Natural killer cell (primary cell): ENCODE measurements at regions not wholly inside any gene's neighbourhood (a gene's known extent, or its start where the extent isn't known, plus 50 kb on each side); places are given as distances from the start of the nearest gene placed in this dataset.

ENCODE experiments used
- ATAC-seq, 3 donors: fragments of 150-1000 bp in 2 of 3; fragments of 200-7000 bp in 1 of 3; cut with Tn5 transposase; 1 replicate in 1 of 3; 2 replicates in 2 of 3; pipeline ENCODE4 v1.10.0; 2021; ENCODE audit warnings: mild to moderate bottlenecking in 2 of 3, moderate library complexity in 2 of 3
- DNase-seq, 2 donors: peaks; one replicate each; pipeline versions ENCODE4 v3.0.0 to v3.0.0-alpha.2; 2013 to 2021; ENCODE audit warnings: mixed read lengths in 1 of 2
- H3K27ac ChIP-seq: one replicate; pipeline ENCODE4 v1.5.1; 2013; ENCODE audit warnings: mild to moderate bottlenecking, low read length
- H3K27me3 ChIP-seq: one replicate; pipeline ENCODE4 v1.6.1; 2013; ENCODE audit warnings: low read length; ENCODE audit not compliant: control insufficient read depth, insufficient read depth
- H3K36me3 ChIP-seq: one replicate; pipeline ENCODE4 v1.6.1; 2013; ENCODE audit warnings: low read length; ENCODE audit not compliant: control insufficient read depth, insufficient read depth
- H3K4me1 ChIP-seq: one replicate; pipeline ENCODE4 v1.6.1; 2013; ENCODE audit warnings: low read length; ENCODE audit not compliant: control insufficient read depth, insufficient read depth
- H3K4me3 ChIP-seq: one replicate; pipeline ENCODE4 v1.5.1; 2013; ENCODE audit warnings: low read length
- H3K9me3 ChIP-seq: one replicate; pipeline ENCODE4 v1.6.1; 2013; ENCODE audit warnings: low read length; ENCODE audit not compliant: control insufficient read depth, insufficient read depth
- H3K27ac Mint-ChIP-seq, 2 donors: one replicate each; pipeline ENCODE4 v1.8.0; 2022; ENCODE audit warnings: mild to moderate bottlenecking in 2 of 2, mixed read lengths in 2 of 2, moderate library complexity in 1 of 2
- H3K27me3 Mint-ChIP-seq, 2 donors: one replicate each; pipeline ENCODE4 v1.8.0; 2022; ENCODE audit warnings: low read depth in 2 of 2, mixed read lengths in 2 of 2
- H3K36me3 Mint-ChIP-seq: one replicate; pipeline ENCODE4 v1.8.0; 2022; ENCODE audit warnings: mixed read lengths
- H3K4me1 Mint-ChIP-seq, 2 donors: one replicate each; pipeline ENCODE4 v1.8.0; 2022; ENCODE audit warnings: mixed read lengths in 2 of 2
- H3K4me3 Mint-ChIP-seq: one replicate; pipeline ENCODE4 v1.8.0; 2022; ENCODE audit warnings: mild to moderate bottlenecking, moderate library complexity, mixed read lengths
- H3K9me3 Mint-ChIP-seq, 2 donors: one replicate each; pipeline ENCODE4 v1.8.0; 2022; ENCODE audit warnings: mixed read lengths in 2 of 2
- WGBS: methylation state at CpG from one replicate; pipeline ENCODE4 v1.1.7; 2013; ENCODE audit warnings: missing lambda C conversion rate; ENCODE audit not compliant: insufficient coverage; 5-methylcytosine and 5-hydroxymethylcytosine counted together
- intact Hi-C: fragments of 100-400 bp; cut with micrococcal nuclease; formaldehyde crosslinking; loops from one replicate; pipeline ENCODE4 v1.14.2; 2022
- TF ChIP-seq, protein P1 (sequence below): fragments of 200-600 bp; IDR thresholded peaks from one replicate; pipeline ENCODE4 v1.8.0; 2022; ENCODE audit warnings: antibody characterized with exemption

DNA sequence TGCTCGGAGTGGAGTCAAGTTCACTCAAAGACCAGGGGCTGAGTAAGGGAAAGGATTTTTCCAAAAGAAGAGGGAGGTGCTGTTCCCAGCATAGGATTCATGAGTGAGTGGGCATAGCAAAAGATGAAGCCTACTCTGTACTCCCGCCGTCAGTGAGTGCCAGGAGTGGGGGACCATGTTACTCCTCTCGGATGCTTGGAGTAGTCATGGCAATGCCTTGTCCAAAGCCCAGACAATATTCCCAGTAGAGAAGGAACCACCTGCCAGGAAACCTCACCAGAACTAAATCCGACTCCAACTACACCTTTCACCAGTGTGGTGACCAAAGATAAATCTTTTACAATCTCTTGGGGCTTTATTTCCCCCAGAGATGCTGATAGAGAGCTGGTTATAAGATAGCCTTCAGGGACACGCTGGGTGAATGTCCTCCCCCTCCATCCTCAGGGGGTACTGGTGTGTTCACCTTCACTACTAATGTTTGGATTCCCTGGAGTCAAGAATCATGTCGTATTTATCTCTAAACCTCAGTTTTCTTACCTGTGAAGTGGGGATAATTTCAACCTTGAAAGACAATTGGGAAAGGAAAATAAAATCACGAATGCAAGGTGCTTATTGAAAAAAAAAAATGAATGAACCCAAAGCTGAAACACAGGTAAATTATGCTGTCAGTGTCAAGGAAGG, 165.2 kb downstream of the NSG2 start:
- TF ChIP-seq, protein P1, sequence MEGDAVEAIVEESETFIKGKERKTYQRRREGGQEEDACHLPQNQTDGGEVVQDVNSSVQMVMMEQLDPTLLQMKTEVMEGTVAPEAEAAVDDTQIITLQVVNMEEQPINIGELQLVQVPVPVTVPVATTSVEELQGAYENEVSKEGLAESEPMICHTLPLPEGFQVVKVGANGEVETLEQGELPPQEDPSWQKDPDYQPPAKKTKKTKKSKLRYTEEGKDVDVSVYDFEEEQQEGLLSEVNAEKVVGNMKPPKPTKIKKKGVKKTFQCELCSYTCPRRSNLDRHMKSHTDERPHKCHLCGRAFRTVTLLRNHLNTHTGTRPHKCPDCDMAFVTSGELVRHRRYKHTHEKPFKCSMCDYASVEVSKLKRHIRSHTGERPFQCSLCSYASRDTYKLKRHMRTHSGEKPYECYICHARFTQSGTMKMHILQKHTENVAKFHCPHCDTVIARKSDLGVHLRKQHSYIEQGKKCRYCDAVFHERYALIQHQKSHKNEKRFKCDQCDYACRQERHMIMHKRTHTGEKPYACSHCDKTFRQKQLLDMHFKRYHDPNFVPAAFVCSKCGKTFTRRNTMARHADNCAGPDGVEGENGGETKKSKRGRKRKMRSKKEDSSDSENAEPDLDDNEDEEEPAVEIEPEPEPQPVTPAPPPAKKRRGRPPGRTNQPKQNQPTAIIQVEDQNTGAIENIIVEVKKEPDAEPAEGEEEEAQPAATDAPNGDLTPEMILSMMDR = no peak
- intact Hi-C loops = no loop called here
- Histone ChIP-seq H3K27me3 (no peaks in the 10 kb centered on the region), H3K9me3 (no peaks in the 10 kb centered on the region), H3K4me3 (no peak overlapping the region), H3K36me3 (no peaks in the 10 kb centered on the region), H3K27ac (no peak overlapping the region), H3K4me1 (no peaks in the 10 kb centered on the region)
- no peak overlapping the region for H3K4me3 Mint-ChIP-seq
- peaks cover 0 to 2% of the 10 kb centered on the region in 2 donors for H3K9me3 Mint-ChIP-seq
- peaks cover 0 to under 1% of the 10 kb centered on the region in 2 donors for H3K27me3 Mint-ChIP-seq
- H3K36me3 Mint-ChIP-seq = no peaks in the 10 kb centered on the region
- no peak overlapping the region for H3K27ac Mint-ChIP-seq
- no peak for DNase-seq
- no peaks in the 10 kb centered on the region for H3K4me1 Mint-ChIP-seq
- ATAC-seq = no peak
- 81% methylated on average over 5 of the region's 8 CpGs for WGBS

DNA sequence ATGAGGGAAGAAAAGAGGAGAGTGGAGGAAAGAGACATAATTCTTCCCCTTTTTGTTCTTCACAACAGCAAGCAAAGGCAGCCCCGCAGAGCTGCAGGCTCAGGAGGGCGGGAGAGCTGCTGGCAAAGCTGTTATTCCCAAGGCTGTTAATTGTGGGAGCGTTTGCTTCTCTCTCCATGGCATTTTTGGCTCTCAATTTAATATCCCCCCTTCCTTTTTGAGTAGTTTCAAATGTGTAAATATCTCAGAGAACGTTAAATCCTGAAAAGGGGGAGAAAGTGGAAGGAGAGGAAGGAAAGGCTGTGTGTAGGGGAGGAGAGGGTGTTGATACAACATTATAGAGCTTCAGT, 165.7 kb downstream of the NSG2 start:
- Histone ChIP-seq H3K36me3 (no peaks in the 10 kb centered on the region), H3K4me3 (no peak overlapping the region), H3K27me3 (no peaks in the 10 kb centered on the region), H3K9me3 (no peaks in the 10 kb centered on the region), H3K4me1 (no peaks in the 10 kb centered on the region), H3K27ac (no peak overlapping the region)
- Mint-ChIP-seq H3K4me3 (no peak overlapping the region), H3K27ac (no peak overlapping the region), H3K36me3 (no peaks in the 10 kb centered on the region), H3K9me3 (peaks cover 0 to 2% of the 10 kb centered on the region in 2 donors), H3K27me3 (peaks cover 0 to 3% of the 10 kb centered on the region in 2 donors), H3K4me1 (no peaks in the 10 kb centered on the region)
- intact Hi-C loops = no loop called here
- DNase-seq (no peak), ATAC-seq (no peak)
- WGBS = 33% methylated on average over 1 of the region's 4 CpGs
- TF ChIP-seq, protein P1 = no peak

DNA sequence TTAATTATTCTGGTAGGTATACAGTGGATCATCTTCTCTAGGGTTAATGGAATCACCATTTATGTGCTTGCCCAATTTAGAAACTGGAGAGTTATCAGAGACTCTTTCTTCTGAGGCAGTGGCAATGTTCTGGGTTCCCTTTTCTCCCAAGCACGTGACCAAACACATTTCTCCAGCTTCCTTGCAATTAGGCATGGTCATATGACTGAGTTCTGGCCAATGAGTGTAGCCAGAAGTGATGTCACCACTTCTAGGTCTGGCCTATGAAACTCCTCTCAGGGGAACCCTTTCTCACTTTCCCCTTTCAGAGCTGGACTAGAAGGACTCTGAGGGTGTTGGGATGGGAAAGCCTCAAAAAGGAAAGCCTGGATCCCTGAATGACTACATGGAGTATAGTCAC, 172.0 kb downstream of the NSG2 start:
- 43% methylated on average over 1 of the region's 1 CpG for WGBS
- no peak overlapping the region for H3K4me3 Mint-ChIP-seq
- Histone ChIP-seq H3K9me3 (no peaks in the 10 kb centered on the region), H3K27me3 (no peaks in the 10 kb centered on the region), H3K4me3 (no peak overlapping the region), H3K36me3 (no peaks in the 10 kb centered on the region), H3K27ac (no peak overlapping the region), H3K4me1 (no peaks in the 10 kb centered on the region)
- ATAC-seq (no peak), DNase-seq (no peak)
- TF ChIP-seq, protein P1 = no peak
- H3K27ac Mint-ChIP-seq = no peak overlapping the region
- peaks cover 3 to 5% of the 10 kb centered on the region in 2 donors for H3K27me3 Mint-ChIP-seq
- H3K36me3 Mint-ChIP-seq = no peaks in the 10 kb centered on the region
- no peaks in the 10 kb centered on the region for H3K4me1 Mint-ChIP-seq
- intact Hi-C loops = no loop called here
- H3K9me3 Mint-ChIP-seq = peaks cover 0 to under 1% of the 10 kb centered on the region in 2 donors

DNA sequence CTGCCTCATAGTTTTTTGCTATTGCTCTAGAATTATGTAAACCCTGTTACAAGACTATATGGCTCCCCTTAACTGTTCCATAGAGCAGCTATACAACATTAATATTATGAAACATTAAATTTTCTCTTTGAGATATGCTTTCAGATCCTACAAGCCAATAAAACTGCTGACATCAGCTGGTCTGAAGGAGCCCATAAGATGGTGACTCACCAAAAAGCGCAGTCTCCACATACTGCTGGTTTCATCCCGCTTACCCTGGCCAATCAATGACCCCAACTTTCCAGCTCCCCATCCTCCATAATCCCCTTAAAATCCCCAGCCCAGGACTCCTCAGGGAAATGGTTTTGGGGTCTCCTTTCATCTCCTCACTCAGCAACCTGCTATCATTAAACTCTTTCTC, 172.7 kb downstream of the NSG2 start:
- TF ChIP-seq, protein P1 = no peak
- Histone ChIP-seq H3K9me3 (no peaks in the 10 kb centered on the region), H3K36me3 (no peaks in the 10 kb centered on the region), H3K27ac (no peak overlapping the region), H3K4me1 (no peaks in the 10 kb centered on the region), H3K27me3 (no peaks in the 10 kb centered on the region), H3K4me3 (no peak overlapping the region)
- ATAC-seq (no peak), DNase-seq (no peak)
- 97% methylated on average over 2 of the region's 2 CpGs for WGBS
- peaks cover 3 to 5% of the 10 kb centered on the region in 2 donors for H3K27me3 Mint-ChIP-seq
- H3K36me3 Mint-ChIP-seq = no peaks in the 10 kb centered on the region
- no peaks in the 10 kb centered on the region for H3K4me1 Mint-ChIP-seq
- H3K4me3 Mint-ChIP-seq = no peak overlapping the region
- intact Hi-C loops = no loop called here
- H3K27ac Mint-ChIP-seq = no peak overlapping the region
- no peaks in the 10 kb centered on the region for H3K9me3 Mint-ChIP-seq
